OCI-LY7 (cell line): ENCODE measurements at regions not wholly inside any gene's neighbourhood (a gene's known extent, or its start where the extent isn't known, plus 50 kb on each side); places are given as distances from the start of the nearest gene placed in this dataset.

Source experiments
- BruUV-seq: library from RNA; stranded (reverse); fragments of 400-500 nt; replicated peaks from 2 replicates; lab custom pipeline; 2021; lab: Mats Ljungman, UMichigan
- CTCF ChIA-PET: fragments of 300-600 bp; sonication (Branson Sonifier 250); formaldehyde crosslinking; loops from one replicate; lab custom pipeline; 2022; ENCODE audit warnings: antibody characterized with exemption; ENCODE audit not compliant: unreplicated experiment; lab: Charles Lee
- POLR2A ChIA-PET: fragments of 300-600 bp; sonication (Branson Sonifier 250); formaldehyde crosslinking; loops from one replicate; lab custom pipeline; 2022; ENCODE audit warnings: antibody characterized with exemption; lab: Charles Lee
- DNase-seq: peaks from one replicate; pipeline ENCODE4 v3.0.0-alpha.2; 2015; ENCODE audit warnings: low spot score
- H2AFZ ChIP-seq: fragments of 200-600 bp; sonication (generic), shearing (Covaris generic); 2 replicates; pipeline ENCODE4 v1.6.1; 2014; ENCODE audit warnings: mild to moderate bottlenecking, antibody characterized with exemption, low read length, moderate library complexity
- H3K27ac ChIP-seq: fragments of 200-600 bp; sonication (generic); 2 replicates; pipeline ENCODE4 v1.5.1; 2014; ENCODE audit warnings: mixed run types, low read depth, mild to moderate bottlenecking, moderate library complexity, low read length, inconsistent platforms; ENCODE audit not compliant: poor library complexity, severe bottlenecking
- H3K36me3 ChIP-seq: fragments of 200-600 bp; sonication (generic); 2 replicates; pipeline ENCODE4 v1.6.1; 2014; ENCODE audit warnings: mild to moderate bottlenecking, antibody characterized with exemption, low read length, moderate library complexity, mixed read lengths; ENCODE audit not compliant: insufficient read depth
- H3K4me1 ChIP-seq: fragments of 200-600 bp; sonication (generic); 2 replicates; pipeline ENCODE4 v1.5.1; 2014; ENCODE audit warnings: mild to moderate bottlenecking, low read length; ENCODE audit not compliant: insufficient read depth, poor library complexity, severe bottlenecking
- H3K4me2 ChIP-seq: fragments of 200-600 bp; sonication (generic); 2 replicates; pipeline ENCODE4 v1.6.1; 2014; ENCODE audit warnings: mild to moderate bottlenecking, low read length
- H3K4me3 ChIP-seq: fragments of 200-600 bp; sonication (generic); 2 replicates; pipeline ENCODE4 v1.5.1; 2014; ENCODE audit warnings: mild to moderate bottlenecking, low read depth, low read length; ENCODE audit not compliant: poor library complexity, severe bottlenecking
- H3K79me2 ChIP-seq: fragments of 200-600 bp; sonication (generic); 2 replicates; pipeline ENCODE4 v1.6.1; 2016; ENCODE audit warnings: low read depth, mild to moderate bottlenecking, low read length, moderate library complexity, mixed read lengths; ENCODE audit not compliant: insufficient read depth
- H3K9me2 ChIP-seq: fragments of 200-600 bp; sonication (generic); 2 replicates; pipeline ENCODE4 v1.6.1; 2016; ENCODE audit warnings: mild to moderate bottlenecking, low read length, mixed read lengths; ENCODE audit not compliant: insufficient read depth
- H3K9me3 ChIP-seq: fragments of 200-600 bp; sonication (generic); 2 replicates; pipeline ENCODE4 v1.6.1; 2014; ENCODE audit warnings: mild to moderate bottlenecking, mixed run types, low read length, mixed read lengths
- H4K20me1 ChIP-seq: fragments of 200-600 bp; sonication (generic); 2 replicates; pipeline ENCODE4 v1.6.1; 2014; ENCODE audit warnings: mild to moderate bottlenecking, antibody characterized with exemption, low read length, moderate library complexity, mixed read lengths; ENCODE audit not compliant: insufficient read depth
- EZH2phosphoT487 ChIP-seq: fragments of 200-600 bp; sonication (generic); IDR thresholded peaks from 2 replicates; pipeline ENCODE4 v1.6.1; 2018; ENCODE audit warnings: low read depth, borderline replicate concordance, mild to moderate bottlenecking, mixed run types, antibody characterized with exemption, low read length, moderate library complexity, mixed read lengths
- intact Hi-C: fragments of 100-400 bp; cut with micrococcal nuclease; formaldehyde crosslinking; loops from one replicate; pipeline ENCODE4 v1.10.0; 2022; ENCODE audit not compliant: unreplicated experiment
- TF ChIP-seq, protein P1 (sequence below): fragments of 200-600 bp; sonication (generic); conservative IDR thresholded peaks from 2 replicates; pipeline ENCODE4 v1.5.1; 2014; ENCODE audit warnings: mild to moderate bottlenecking, antibody characterized with exemption, low read length, moderate library complexity, mixed read lengths

DNA sequence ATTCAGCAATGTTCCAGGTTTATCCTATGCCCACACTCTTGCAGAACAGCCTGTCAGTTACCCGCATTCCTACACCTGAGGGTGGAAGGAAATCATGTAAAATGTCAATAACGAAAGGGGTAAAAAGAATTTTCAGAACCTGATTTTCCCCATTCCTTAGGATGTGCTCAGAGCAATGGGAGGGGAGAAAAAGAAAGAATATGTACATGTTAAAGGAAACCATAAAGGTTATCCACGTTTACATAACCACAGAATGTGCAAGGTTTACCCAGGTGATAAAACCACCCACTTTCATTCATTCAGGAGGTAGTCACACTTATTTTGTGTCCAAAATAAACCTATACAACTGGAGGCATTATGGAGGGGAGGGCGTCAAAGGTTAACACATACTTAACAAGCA is 335.5 kb downstream of the ZNF674 start:
- H4K20me1 ChIP-seq: no peaks in the 10 kb centered on the region
- H2AFZ ChIP-seq: no peak overlapping the region
- no TSS peak for BruUV-seq
- H3K9me3 ChIP-seq: no peaks in the 10 kb centered on the region
- no peaks in the 10 kb centered on the region for H3K4me1 ChIP-seq
- no peak overlapping the region for H3K4me3 ChIP-seq
- TF ChIP-seq, protein P1, sequence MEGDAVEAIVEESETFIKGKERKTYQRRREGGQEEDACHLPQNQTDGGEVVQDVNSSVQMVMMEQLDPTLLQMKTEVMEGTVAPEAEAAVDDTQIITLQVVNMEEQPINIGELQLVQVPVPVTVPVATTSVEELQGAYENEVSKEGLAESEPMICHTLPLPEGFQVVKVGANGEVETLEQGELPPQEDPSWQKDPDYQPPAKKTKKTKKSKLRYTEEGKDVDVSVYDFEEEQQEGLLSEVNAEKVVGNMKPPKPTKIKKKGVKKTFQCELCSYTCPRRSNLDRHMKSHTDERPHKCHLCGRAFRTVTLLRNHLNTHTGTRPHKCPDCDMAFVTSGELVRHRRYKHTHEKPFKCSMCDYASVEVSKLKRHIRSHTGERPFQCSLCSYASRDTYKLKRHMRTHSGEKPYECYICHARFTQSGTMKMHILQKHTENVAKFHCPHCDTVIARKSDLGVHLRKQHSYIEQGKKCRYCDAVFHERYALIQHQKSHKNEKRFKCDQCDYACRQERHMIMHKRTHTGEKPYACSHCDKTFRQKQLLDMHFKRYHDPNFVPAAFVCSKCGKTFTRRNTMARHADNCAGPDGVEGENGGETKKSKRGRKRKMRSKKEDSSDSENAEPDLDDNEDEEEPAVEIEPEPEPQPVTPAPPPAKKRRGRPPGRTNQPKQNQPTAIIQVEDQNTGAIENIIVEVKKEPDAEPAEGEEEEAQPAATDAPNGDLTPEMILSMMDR: no peak
- TF ChIP-seq EZH2phosphoT487: no peak
- POLR2A ChIA-PET: no interaction called here
- intact Hi-C loops: no loop called here
- no peaks in the 10 kb centered on the region for H3K79me2 ChIP-seq
- H3K36me3 ChIP-seq: no peaks in the 10 kb centered on the region
- CTCF ChIA-PET: no interaction called here
- DNase-seq: no peak
- H3K9me2 ChIP-seq: no peaks in the 10 kb centered on the region
- H3K4me2 ChIP-seq: no peak overlapping the region
- H3K27ac ChIP-seq: no peak overlapping the region

DNA sequence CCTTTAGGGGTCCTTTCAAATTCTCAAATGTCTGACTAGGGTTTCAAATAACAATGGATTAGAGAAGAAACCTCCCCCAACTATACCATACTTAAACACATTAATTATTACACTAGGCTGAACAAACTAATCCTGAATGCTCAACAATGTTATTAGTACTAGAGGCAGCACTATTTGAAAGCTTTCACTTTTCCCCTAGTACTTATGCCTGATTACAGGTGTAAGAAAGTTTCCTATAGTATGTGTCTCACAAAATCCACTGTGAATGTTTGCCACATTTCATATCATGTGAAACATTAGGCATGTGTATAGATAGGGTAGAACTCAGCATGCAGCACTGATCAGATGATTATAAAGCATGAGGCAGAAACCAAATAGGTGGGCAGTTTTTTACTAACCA is 336.2 kb downstream of the ZNF674 start:
- BruUV-seq: no TSS peak
- Histone ChIP-seq H3K79me2 (no peaks in the 10 kb centered on the region), H3K4me2 (no peak overlapping the region), H3K36me3 (no peaks in the 10 kb centered on the region), H3K4me3 (no peak overlapping the region), H3K27ac (no peak overlapping the region), H2AFZ (no peak overlapping the region), H4K20me1 (no peaks in the 10 kb centered on the region), H3K9me2 (no peaks in the 10 kb centered on the region), H3K9me3 (no peaks in the 10 kb centered on the region), H3K4me1 (no peaks in the 10 kb centered on the region)
- intact Hi-C loops: no loop called here
- TF ChIP-seq, protein P1: no peak
- no peak for TF ChIP-seq EZH2phosphoT487
- no peak for DNase-seq
- POLR2A ChIA-PET: no interaction called here
- CTCF ChIA-PET: no interaction called here

DNA sequence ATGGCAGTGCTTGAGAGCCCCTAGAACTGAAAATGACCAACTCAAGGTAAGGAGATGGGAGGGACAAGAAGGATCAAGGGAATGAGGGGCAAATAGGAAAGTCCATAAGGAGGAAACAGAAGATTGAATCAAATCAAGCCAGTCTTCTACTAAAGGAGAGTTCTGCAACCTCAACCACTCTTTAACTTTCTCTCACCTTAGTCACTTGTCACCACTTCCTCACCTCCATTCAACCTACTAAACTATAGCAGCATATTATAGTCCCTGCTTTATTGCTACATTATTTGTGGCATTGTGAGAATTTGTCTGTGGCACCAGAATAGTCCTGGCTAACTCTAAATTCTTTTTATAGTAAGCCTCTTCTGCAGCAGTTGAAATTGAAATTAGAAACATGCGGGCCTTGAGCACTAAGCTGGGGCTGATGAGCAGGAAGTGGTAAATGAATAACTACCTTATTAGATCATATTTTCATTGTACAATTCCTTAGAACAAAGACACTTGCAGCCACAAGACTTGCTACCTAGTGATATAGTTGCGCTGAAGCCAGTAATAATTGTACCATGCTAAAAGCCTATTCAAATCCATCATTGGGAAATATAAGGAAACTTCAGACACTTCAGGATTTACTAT is 336.9 kb downstream of the ZNF674 start:
- TF ChIP-seq EZH2phosphoT487: no peak
- TF ChIP-seq, protein P1: no peak
- no peaks in the 10 kb centered on the region for H4K20me1 ChIP-seq
- H3K9me3 ChIP-seq: no peaks in the 10 kb centered on the region
- BruUV-seq: no TSS peak
- H3K79me2 ChIP-seq: no peaks in the 10 kb centered on the region
- no peaks in the 10 kb centered on the region for H3K9me2 ChIP-seq
- CTCF ChIA-PET: no interaction called here
- no peak overlapping the region for H2AFZ ChIP-seq
- no peak overlapping the region for H3K4me3 ChIP-seq
- H3K4me1 ChIP-seq: no peaks in the 10 kb centered on the region
- POLR2A ChIA-PET: no interaction called here
- DNase-seq: no peak
- no peak overlapping the region for H3K4me2 ChIP-seq
- H3K27ac ChIP-seq: no peak overlapping the region
- intact Hi-C loops: no loop called here
- no peaks in the 10 kb centered on the region for H3K36me3 ChIP-seq
